ENCODE measurements at regions not wholly inside any gene's neighbourhood (a gene's known extent, or its start where the extent isn't known, plus 50 kb on each side); places are given as distances from the start of the nearest gene placed in this dataset.
"Not testable (repeated sequence)": the region's sequence is repeated elsewhere in the genome, so short reads cannot be mapped to it uniquely, and the experiment has no call there.

GRCh38 chr6:11899645-11900044 lies 112.5 kb upstream of the HIVEP1 start:
- ChIA-PET CTCF (no interaction called here), POLR2A (no interaction called here)
- Mint-ChIP-seq H3K4me1 (peaks cover 14% of the 10 kb centered on the region), H3K9me3 (peaks cover 5% of the 10 kb centered on the region), H3K36me3 (ENCODE audit: low read depth) (no peaks in the 10 kb centered on the region), H3K4me3 (no peak overlapping the region), H3K27ac (no peak overlapping the region), H3K27me3 (peaks cover 9% of the 10 kb centered on the region)
- no peak for DNase-seq

- H3K9me3 Mint-ChIP-seq = no peaks in the 10 kb centered on the region
- no peak overlapping the region for H3K27ac Mint-ChIP-seq
- H3K4me1 Mint-ChIP-seq = no peaks in the 10 kb centered on the region
- ChIA-PET CTCF (interaction anchor here (0.6 to 1.7 kb wide), 4 partner anchors 11 to 342 kb away, joined by 3 to 4 read pairs (median 4); no protein-coding TSS in a partner anchor), POLR2A (no interaction called here)
- no peak overlapping the region for H3K4me3 Mint-ChIP-seq
- no peak for DNase-seq
- no peaks in the 10 kb centered on the region for H3K27me3 Mint-ChIP-seq
- H3K36me3 Mint-ChIP-seq (ENCODE audit: low read depth) = no peaks in the 10 kb centered on the region
Measured at GRCh38 chr6:11894212-11894611, 115.6 kb upstream of the ADTRP start.

- POLR2A ChIA-PET = no interaction called here
- Mint-ChIP-seq H3K27ac (no peak overlapping the region), H3K4me3 (no peak overlapping the region), H3K36me3 (ENCODE audit: low read depth) (no peaks in the 10 kb centered on the region), H3K27me3 (no peaks in the 10 kb centered on the region), H3K4me1 (no peaks in the 10 kb centered on the region), H3K9me3 (no peaks in the 10 kb centered on the region)
- no peak for DNase-seq
- CTCF ChIA-PET = no interaction called here
Measured at GRCh38 chr6:11891547-11891946, 112.9 kb upstream of the ADTRP start.

- ChIA-PET POLR2A (no interaction called here), CTCF (interaction anchor here (1.0 kb wide), 1 partner anchor 11 kb away, joined by 3 read pairs; no protein-coding TSS in a partner anchor)
- DNase-seq = no peak
- Mint-ChIP-seq H3K4me3 (no peak overlapping the region), H3K4me1 (no peaks in the 10 kb centered on the region), H3K9me3 (no peaks in the 10 kb centered on the region), H3K27ac (no peak overlapping the region), H3K27me3 (no peaks in the 10 kb centered on the region), H3K36me3 (ENCODE audit: low read depth) (no peaks in the 10 kb centered on the region)
Measured at GRCh38 chr6:11890849-11891248, 112.2 kb upstream of the ADTRP start.

- ChIA-PET POLR2A (no interaction called here), CTCF (interaction anchor here (1.0 kb wide), 1 partner anchor 11 kb away, joined by 3 read pairs; no protein-coding TSS in a partner anchor)
- Mint-ChIP-seq H3K36me3 (ENCODE audit: low read depth) (no peaks in the 10 kb centered on the region), H3K9me3 (no peaks in the 10 kb centered on the region), H3K4me1 (no peaks in the 10 kb centered on the region), H3K27me3 (no peaks in the 10 kb centered on the region), H3K4me3 (no peak overlapping the region), H3K27ac (no peak overlapping the region)
- no peak for DNase-seq
Measured at GRCh38 chr6:11890209-11890608, 111.6 kb upstream of the ADTRP start.

GRCh38 chr6:11889572-11889971 lies 111.0 kb upstream of the ADTRP start:
- DNase-seq = no peak
- no peaks in the 10 kb centered on the region for H3K4me1 Mint-ChIP-seq
- H3K36me3 Mint-ChIP-seq (ENCODE audit: low read depth) = no peaks in the 10 kb centered on the region
- H3K27ac Mint-ChIP-seq = no peak overlapping the region
- H3K9me3 Mint-ChIP-seq = peaks cover under 1% of the 10 kb centered on the region
- H3K4me3 Mint-ChIP-seq = no peak overlapping the region
- no peaks in the 10 kb centered on the region for H3K27me3 Mint-ChIP-seq
- ChIA-PET CTCF (no interaction called here), POLR2A (no interaction called here)

GRCh38 chr6:11888727-11889126 lies 110.1 kb upstream of the ADTRP start:
- no peak overlapping the region for H3K27ac Mint-ChIP-seq
- no peaks in the 10 kb centered on the region for H3K27me3 Mint-ChIP-seq
- H3K36me3 Mint-ChIP-seq (ENCODE audit: low read depth) = no peaks in the 10 kb centered on the region
- CTCF ChIA-PET = interaction anchor here (0.6 to 0.9 kb wide), 2 partner anchors 180 to 217 kb away, joined by 3 read pairs; no protein-coding TSS in a partner anchor
- POLR2A ChIA-PET = no interaction called here
- H3K9me3 Mint-ChIP-seq = peaks cover 2% of the 10 kb centered on the region
- no peak for DNase-seq
- H3K4me3 Mint-ChIP-seq = no peak overlapping the region
- no peaks in the 10 kb centered on the region for H3K4me1 Mint-ChIP-seq

- peaks cover 10% of the 10 kb centered on the region for H3K9me3 Mint-ChIP-seq
- ChIA-PET POLR2A (no interaction called here), CTCF (no interaction called here)
- H3K4me3 Mint-ChIP-seq = no peak overlapping the region
- H3K27me3 Mint-ChIP-seq = no peaks in the 10 kb centered on the region
- no peak overlapping the region for H3K27ac Mint-ChIP-seq
- no peaks in the 10 kb centered on the region for H3K4me1 Mint-ChIP-seq
- H3K36me3 Mint-ChIP-seq (ENCODE audit: low read depth) = no peaks in the 10 kb centered on the region
- no peak for DNase-seq
Measured at GRCh38 chr6:11885159-11885558, 106.6 kb upstream of the ADTRP start.

- H3K27ac Mint-ChIP-seq; H3K4me3 Mint-ChIP-seq; H3K36me3 Mint-ChIP-seq (ENCODE audit: low read depth); H3K27me3 Mint-ChIP-seq; CTCF ChIA-PET; POLR2A ChIA-PET; H3K9me3 Mint-ChIP-seq; H3K4me1 Mint-ChIP-seq; DNase-seq: not testable (repeated sequence)
Measured at GRCh38 chr6:11883471-11883870, 104.9 kb upstream of the ADTRP start.

- CTCF ChIA-PET = interaction anchor here (0.6 to 0.9 kb wide), 3 partner anchors 11 to 504 kb away, joined by 3 read pairs; no protein-coding TSS in a partner anchor
- H3K9me3 Mint-ChIP-seq; DNase-seq; H3K36me3 Mint-ChIP-seq (ENCODE audit: low read depth); H3K4me3 Mint-ChIP-seq; H3K4me1 Mint-ChIP-seq; H3K27ac Mint-ChIP-seq; H3K27me3 Mint-ChIP-seq; POLR2A ChIA-PET: not testable (repeated sequence)
Measured at GRCh38 chr6:11880156-11880555, 101.6 kb upstream of the ADTRP start.

- peaks cover 8% of the 10 kb centered on the region for H3K9me3 Mint-ChIP-seq
- no peak overlapping the region for H3K27ac Mint-ChIP-seq
- no peak overlapping the region for H3K4me3 Mint-ChIP-seq
- ChIA-PET CTCF (no interaction called here), POLR2A (no interaction called here)
- H3K4me1 Mint-ChIP-seq = no peaks in the 10 kb centered on the region
- no peaks in the 10 kb centered on the region for H3K27me3 Mint-ChIP-seq
- no peaks in the 10 kb centered on the region for H3K36me3 Mint-ChIP-seq (ENCODE audit: low read depth)
- DNase-seq = no peak
Measured at GRCh38 chr6:11878735-11879134, 100.1 kb upstream of the ADTRP start.

GRCh38 chr6:11878029-11878428 lies 99.4 kb upstream of the ADTRP start:
- Mint-ChIP-seq H3K4me3 (no peak overlapping the region), H3K27me3 (no peaks in the 10 kb centered on the region), H3K36me3 (ENCODE audit: low read depth) (no peaks in the 10 kb centered on the region), H3K27ac (no peak overlapping the region), H3K4me1 (no peaks in the 10 kb centered on the region), H3K9me3 (peaks cover 8% of the 10 kb centered on the region)
- CTCF ChIA-PET = no interaction called here
- no peak for DNase-seq
- POLR2A ChIA-PET = no interaction called here

GRCh38 chr6:11876934-11877433 lies 98.4 kb upstream of the ADTRP start:
- ChIA-PET CTCF (no interaction called here), POLR2A (no interaction called here)
- no peaks in the 10 kb centered on the region for H3K36me3 Mint-ChIP-seq (ENCODE audit: low read depth)
- H3K4me3 Mint-ChIP-seq = no peak overlapping the region
- H3K27me3 Mint-ChIP-seq = no peaks in the 10 kb centered on the region
- no peaks in the 10 kb centered on the region for H3K4me1 Mint-ChIP-seq
- peaks cover 3% of the 10 kb centered on the region for H3K9me3 Mint-ChIP-seq
- DNase-seq = no peak
- H3K27ac Mint-ChIP-seq = no peak overlapping the region

GRCh38 chr6:11875325-11876109 lies 96.9 kb upstream of the ADTRP start:
- Mint-ChIP-seq H3K4me1 (no peaks in the 10 kb centered on the region), H3K27me3 (no peaks in the 10 kb centered on the region), H3K27ac (no peak overlapping the region), H3K9me3 (no peaks in the 10 kb centered on the region), H3K4me3 (no peak overlapping the region), H3K36me3 (ENCODE audit: low read depth) (no peaks in the 10 kb centered on the region)
- ChIA-PET CTCF (interaction anchor here (1.5 kb wide), 1 partner anchor 152 kb away, joined by 3 read pairs; no protein-coding TSS in a partner anchor), POLR2A (no interaction called here)
- DNase-seq = no peak
